Liver (tissue), 8 donors: ENCODE measurements at regions not wholly inside any gene's neighbourhood (a gene's known extent, or its start where the extent isn't known, plus 50 kb on each side); places are given as distances from the start of the nearest gene placed in this dataset.

Source experiments
- DNase-seq: peaks from one replicate; pipeline ENCODE4 v3.0.0-alpha.2; 2017; ENCODE audit warnings: low spot score
- H3K27ac ChIP-seq, 2 donors: one replicate each; pipeline ENCODE4 v1.7.0; 2013; ENCODE audit warnings: inconsistent platforms in 2 of 2, low read length in 2 of 2, control low read depth in 1 of 2, low read depth in 1 of 2, mild to moderate bottlenecking in 1 of 2
- H3K27me3 ChIP-seq, 4 donors: one replicate each; pipeline versions ENCODE4 v1.6.1 to v1.7.0; 2013; ENCODE audit warnings: low read length in 3 of 4, inconsistent platforms in 1 of 4, mild to moderate bottlenecking in 1 of 4, moderate library complexity in 1 of 4; ENCODE audit not compliant: control insufficient read depth in 4 of 4, insufficient read depth in 4 of 4
- H3K36me3 ChIP-seq, 4 donors: one replicate each; pipeline versions ENCODE4 v1.6.1 to v1.7.0; 2013; ENCODE audit warnings: low read length in 3 of 4, mild to moderate bottlenecking in 3 of 4, low read depth in 1 of 4, moderate library complexity in 1 of 4; ENCODE audit not compliant: control insufficient read depth in 4 of 4, insufficient read depth in 3 of 4
- H3K4me1 ChIP-seq, 4 donors: one replicate each; pipeline versions ENCODE4 v1.6.1 to v1.7.0; 2013; ENCODE audit warnings: low read length in 3 of 4, mild to moderate bottlenecking in 3 of 4, moderate library complexity in 1 of 4; ENCODE audit not compliant: control insufficient read depth in 4 of 4, insufficient read depth in 4 of 4
- H3K4me3 ChIP-seq, 3 donors: one replicate each; pipeline versions ENCODE4 v1.6.1 to v1.7.0; 2013; ENCODE audit warnings: low read length in 3 of 3, control low read depth in 1 of 3, low read depth in 1 of 3, mild to moderate bottlenecking in 1 of 3
- H3K9ac ChIP-seq, 2 donors: one replicate each; pipeline ENCODE4 v1.7.0; 2013; ENCODE audit warnings: low read length in 2 of 2, mild to moderate bottlenecking in 2 of 2, moderate library complexity in 2 of 2, control low read depth in 1 of 2, low read depth in 1 of 2
- H3K9me3 ChIP-seq, 4 donors: one replicate each; pipeline versions ENCODE4 v1.6.1 to v1.7.0; 2013; ENCODE audit warnings: low read length in 3 of 4; ENCODE audit not compliant: control insufficient read depth in 4 of 4
- ATF3 ChIP-seq: IDR thresholded peaks from 2 replicates; pipeline ENCODE4 v1.6.1; 2016; ENCODE audit warnings: antibody characterized with exemption
- CTCF ChIP-seq: fragments of 150-350 bp; IDR thresholded peaks from 2 replicates; pipeline ENCODE4 v1.5.1; 2017; ENCODE audit warnings: improper control_type of control experiment, low read depth, low read length; ENCODE audit not compliant: missing input control
- EGR1 ChIP-seq, 2 donors: IDR thresholded peaks; 2 replicates each; pipeline ENCODE4 v1.6.1; 2016 to 2018; ENCODE audit warnings: antibody characterized with exemption in 2 of 2, low read depth in 2 of 2
- FOXA1 ChIP-seq: IDR thresholded peaks from 2 replicates; pipeline ENCODE4 v1.6.1; 2016; ENCODE audit warnings: antibody characterized with exemption
- FOXA2 ChIP-seq: IDR thresholded peaks from 2 replicates; pipeline ENCODE4 v1.6.1; 2016; ENCODE audit warnings: antibody characterized with exemption
- GABPA ChIP-seq, 2 donors: IDR thresholded peaks in 1 of 2; conservative IDR thresholded peaks in 1 of 2; 2 replicates each; pipeline ENCODE4 v1.6.1; 2016; ENCODE audit warnings: antibody characterized with exemption in 2 of 2, mild to moderate bottlenecking in 1 of 2, moderate library complexity in 1 of 2
- HNF4A ChIP-seq, 2 donors: conservative IDR thresholded peaks; 2 replicates each; pipeline ENCODE4 v1.6.1; 2016; ENCODE audit warnings: antibody characterized with exemption in 2 of 2, mild to moderate bottlenecking in 2 of 2
- HNF4G ChIP-seq: IDR thresholded peaks from 2 replicates; pipeline ENCODE4 v1.6.1; 2016; ENCODE audit warnings: antibody characterized with exemption
- JUND ChIP-seq, 2 donors: IDR thresholded peaks; 2 replicates each; pipeline ENCODE4 v1.6.1; 2016; ENCODE audit warnings: antibody characterized with exemption in 2 of 2
- MAX ChIP-seq: IDR thresholded peaks from 2 replicates; pipeline ENCODE4 v1.6.1; 2016; ENCODE audit warnings: antibody characterized with exemption
- NR2F2 ChIP-seq: IDR thresholded peaks from 2 replicates; pipeline ENCODE4 v1.6.1; 2016; ENCODE audit warnings: antibody characterized with exemption
- RAD21 ChIP-seq, 2 donors: IDR thresholded peaks; 2 replicates each; pipeline ENCODE4 v1.6.1; 2016; ENCODE audit warnings: antibody characterized with exemption in 2 of 2, mild to moderate bottlenecking in 2 of 2
- REST ChIP-seq: IDR thresholded peaks from 2 replicates; pipeline ENCODE4 v1.6.1; 2016; ENCODE audit warnings: antibody characterized with exemption, mild to moderate bottlenecking
- RXRA ChIP-seq, 2 donors: IDR thresholded peaks; 2 replicates each; pipeline ENCODE4 v1.6.1; 2017 to 2018; ENCODE audit warnings: antibody characterized with exemption in 2 of 2, mild to moderate bottlenecking in 1 of 2
- SP1 ChIP-seq: IDR thresholded peaks from 2 replicates; pipeline ENCODE4 v1.6.1; 2018; ENCODE audit warnings: antibody characterized with exemption, mild to moderate bottlenecking
- TAF1 ChIP-seq: conservative IDR thresholded peaks from 2 replicates; pipeline ENCODE4 v1.6.1; 2016; ENCODE audit warnings: antibody characterized with exemption, mild to moderate bottlenecking
- YY1 ChIP-seq: IDR thresholded peaks from 2 replicates; pipeline ENCODE4 v1.6.1; 2016; ENCODE audit warnings: antibody characterized with exemption, mild to moderate bottlenecking
- ZBTB33 ChIP-seq: IDR thresholded peaks from 2 replicates; pipeline ENCODE4 v1.6.1; 2016; ENCODE audit warnings: antibody characterized with exemption
- WGBS: extraction: QIAGEN DNeasy Blood & Tissue Kit; methylation state at CpG from one replicate; pipeline ENCODE4 v1.1.7; 2013; 5-methylcytosine and 5-hydroxymethylcytosine counted together
- donor health status: healthy.
- donor health status: healthy.
- donor health status: healthy.
- donor health status: healthy.
- donor health status: healthy.

GRCh38 chr12:93243382-93243688 is 134.4 kb upstream of the NUDT4 start:
- Histone ChIP-seq H3K4me3 (no peak overlapping the region), H3K4me1 (peaks cover 0 to 12% (median 7%) of the 10 kb centered on the region in 4 donors), H3K27me3 (no peaks in the 10 kb centered on the region), H3K9ac (no peak overlapping the region), H3K9me3 (no peaks in the 10 kb centered on the region), H3K36me3 (no peaks in the 10 kb centered on the region), H3K27ac (no peak overlapping the region)
- 91% methylated on average over 3 of the region's 3 CpGs for WGBS
- TF ChIP-seq FOXA2 (no peak), ATF3 (no peak)
- no peak for DNase-seq

- TF ChIP-seq RXRA (IDR thresholded peaks at IDR 0.05) (peak; percentile 84 to 97), RAD21 (IDR thresholded peaks at IDR 0.05) (peak; percentile 70 to 73), TAF1 (peak; percentile 44), GABPA (IDR thresholded peaks at IDR 0.05 in 1 of 2, conservative IDR thresholded peaks at IDR 0.05 in 1 of 2) (peak; percentile 51 to 87), EGR1 (IDR thresholded peaks at IDR 0.05; ENCODE audit: low read depth in 2 of 2) (peak; percentile 24 to 92), NR2F2 (peak; percentile 64), JUND (IDR thresholded peaks at IDR 0.05) (peak; percentile 57 to 88), ATF3 (peak; percentile 46), SP1 (peak; percentile 89), MAX (peak; percentile 97), REST (peak; percentile 88), CTCF (no peak), ZBTB33 (peak; percentile 85), FOXA2 (peak; percentile 35), HNF4G (no peak), FOXA1 (peak; percentile 72), YY1 (peak; percentile 74), HNF4A (conservative IDR thresholded peaks at IDR 0.05) (peak; percentile 81 to 93)
- no peak overlapping the region for H3K9ac ChIP-seq
- H3K4me1 ChIP-seq = peaks cover 0 to 12% (median 7%) of the 10 kb centered on the region in 4 donors
- no peaks in the 10 kb centered on the region for H3K27me3 ChIP-seq
- no peak for DNase-seq
- H3K9me3 ChIP-seq = no peaks in the 10 kb centered on the region
- H3K27ac ChIP-seq = peak overlapping the region; percentile 53 to 62
- no peak overlapping the region for H3K4me3 ChIP-seq
- WGBS = 41% methylated on average over 4 of the region's 4 CpGs
- no peaks in the 10 kb centered on the region for H3K36me3 ChIP-seq
Observed at GRCh38 chr12:93243689-93244513, 133.8 kb upstream of the NUDT4 start.
